ENCODE measurements at regions not wholly inside any gene's neighbourhood (a gene's known extent, or its start where the extent isn't known, plus 50 kb on each side); places are given as distances from the start of the nearest gene placed in this dataset.
"Not testable (repeated sequence)": the region's sequence is repeated elsewhere in the genome, so short reads cannot be mapped to it uniquely, and the experiment has no call there.

GRCh38 chr12:84382486-84382885, 530.1 kb downstream of the SLC6A15 start:
- DNase-seq (ENCODE audit: low spot score) = not testable (repeated sequence)

- no peak for DNase-seq (ENCODE audit: low spot score)
Measured at GRCh38 chr12:84376320-84376719, 536.3 kb downstream of the SLC6A15 start.

- DNase-seq (ENCODE audit: low spot score) = no peak
Measured at GRCh38 chr12:84375449-84376170, 537.0 kb downstream of the SLC6A15 start.

GRCh38 chr12:84362552-84362897, 550.1 kb downstream of the SLC6A15 start:
- DNase-seq (ENCODE audit: low spot score) = no peak

GRCh38 chr12:84361651-84362551, 550.7 kb downstream of the SLC6A15 start:
- no peak for DNase-seq (ENCODE audit: low spot score)

- DNase-seq (ENCODE audit: low spot score) = no peak
Measured at GRCh38 chr12:84357314-84357713, 555.3 kb downstream of the SLC6A15 start.

GRCh38 chr12:84356224-84356623, 556.4 kb downstream of the SLC6A15 start:
- no peak for DNase-seq (ENCODE audit: low spot score)

GRCh38 chr12:84355561-84355960, 557.0 kb downstream of the SLC6A15 start:
- DNase-seq (ENCODE audit: low spot score) = no peak

- DNase-seq (ENCODE audit: low spot score) = no peak
Measured at GRCh38 chr12:84348582-84348981, 564.0 kb downstream of the SLC6A15 start.

GRCh38 chr12:84341467-84342193, 571.0 kb downstream of the SLC6A15 start:
- no peak for DNase-seq (ENCODE audit: low spot score)

GRCh38 chr12:84336231-84336630, 576.4 kb downstream of the SLC6A15 start:
- DNase-seq (ENCODE audit: low spot score) = no peak

GRCh38 chr12:84329938-84330337, 582.7 kb downstream of the SLC6A15 start:
- no peak for DNase-seq (ENCODE audit: low spot score)

- no peak for DNase-seq (ENCODE audit: low spot score)
Measured at GRCh38 chr12:84315926-84316325, 596.7 kb downstream of the SLC6A15 start.

GRCh38 chr12:84313323-84313675, 599.3 kb downstream of the SLC6A15 start:
- no peak for DNase-seq (ENCODE audit: low spot score)

GRCh38 chr12:84308211-84308610, 604.4 kb downstream of the SLC6A15 start:
- DNase-seq (ENCODE audit: low spot score) = no peak

- DNase-seq (ENCODE audit: low spot score) = peak; percentile 38
Measured at GRCh38 chr12:84305144-84305543, 607.5 kb downstream of the SLC6A15 start.

- DNase-seq (ENCODE audit: low spot score) = no peak
Measured at GRCh38 chr12:84294246-84294645, 618.4 kb downstream of the SLC6A15 start.

GRCh38 chr12:84290168-84290567, 622.4 kb downstream of the SLC6A15 start:
- no peak for DNase-seq (ENCODE audit: low spot score)

GRCh38 chr12:84277986-84278385, 634.6 kb downstream of the SLC6A15 start:
- DNase-seq (ENCODE audit: low spot score) = no peak

- DNase-seq (ENCODE audit: low spot score) = no peak
Measured at GRCh38 chr12:84276215-84276614, 636.4 kb downstream of the SLC6A15 start.

- no peak for DNase-seq (ENCODE audit: low spot score)
Measured at GRCh38 chr12:84272324-84272723, 640.3 kb downstream of the SLC6A15 start.

GRCh38 chr12:84270470-84271140, 642.0 kb downstream of the SLC6A15 start:
- no peak for DNase-seq (ENCODE audit: low spot score)

Measured in COLO829 (cell line).